ENCODE measurements at regions not wholly inside any gene's neighbourhood (a gene's known extent, or its start where the extent isn't known, plus 50 kb on each side); places are given as distances from the start of the nearest gene placed in this dataset.

DNA sequence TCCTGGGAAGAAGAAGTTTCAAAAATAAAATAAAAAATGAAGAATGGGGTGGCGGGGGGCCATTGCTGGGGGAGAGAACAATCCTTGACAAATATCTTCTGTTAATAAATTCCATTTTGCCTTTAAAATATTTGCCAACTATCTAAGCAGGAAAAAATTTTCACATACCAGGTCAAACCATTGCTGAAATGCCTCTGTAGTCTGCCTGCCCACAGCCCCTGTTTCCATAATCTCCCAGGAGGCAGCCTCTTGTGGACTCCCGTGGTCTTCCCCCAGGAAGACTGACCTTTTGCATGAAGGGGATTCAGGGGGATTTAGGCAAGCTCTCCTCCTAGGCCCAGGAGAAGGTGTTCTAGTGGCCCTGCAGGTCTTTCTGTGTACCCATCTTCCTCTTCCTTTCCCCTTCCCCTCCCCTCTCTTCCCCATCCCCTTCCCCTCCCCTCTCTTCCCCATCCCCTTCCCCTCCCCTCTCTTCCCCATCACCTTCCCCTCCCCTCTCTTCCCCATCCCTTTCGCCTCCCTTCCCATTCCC, 61.0 kb downstream of the RPL37A start:
- no peak overlapping the region for H3K4me3 ChIP-seq
- no peaks in the 10 kb centered on the region for H3K27me3 ChIP-seq
- H3K4me2 ChIP-seq = no peak overlapping the region
- DNase-seq (ENCODE audit: low spot score) = no peak
- no peaks in the 10 kb centered on the region for H3K36me3 ChIP-seq (replicated peaks; ENCODE audit: insufficient read depth, low read depth)
- H3K27ac ChIP-seq = no peak overlapping the region
- no peaks in the 10 kb centered on the region for H3K4me1 ChIP-seq (ENCODE audit: insufficient read depth)
- H2AFZ ChIP-seq = no peak overlapping the region
- H3K9me2 ChIP-seq (replicated peaks; ENCODE audit: insufficient read depth) = no peaks in the 10 kb centered on the region
- WGBS (ENCODE audit: low lambda C conversion rate, missing lambda C conversion rate) = 86% methylated on average over 2 of the region's 3 CpGs
- TF ChIP-seq EZH2 (IDR thresholded peaks at IDR 0.05; ENCODE audit: borderline replicate concordance) (no peak), EZH2phosphoT487 (IDR thresholded peaks at IDR 0.05; ENCODE audit: low read depth, severe bottlenecking, unreplicated experiment) (no peak)
- TF ChIP-seq, protein P1, sequence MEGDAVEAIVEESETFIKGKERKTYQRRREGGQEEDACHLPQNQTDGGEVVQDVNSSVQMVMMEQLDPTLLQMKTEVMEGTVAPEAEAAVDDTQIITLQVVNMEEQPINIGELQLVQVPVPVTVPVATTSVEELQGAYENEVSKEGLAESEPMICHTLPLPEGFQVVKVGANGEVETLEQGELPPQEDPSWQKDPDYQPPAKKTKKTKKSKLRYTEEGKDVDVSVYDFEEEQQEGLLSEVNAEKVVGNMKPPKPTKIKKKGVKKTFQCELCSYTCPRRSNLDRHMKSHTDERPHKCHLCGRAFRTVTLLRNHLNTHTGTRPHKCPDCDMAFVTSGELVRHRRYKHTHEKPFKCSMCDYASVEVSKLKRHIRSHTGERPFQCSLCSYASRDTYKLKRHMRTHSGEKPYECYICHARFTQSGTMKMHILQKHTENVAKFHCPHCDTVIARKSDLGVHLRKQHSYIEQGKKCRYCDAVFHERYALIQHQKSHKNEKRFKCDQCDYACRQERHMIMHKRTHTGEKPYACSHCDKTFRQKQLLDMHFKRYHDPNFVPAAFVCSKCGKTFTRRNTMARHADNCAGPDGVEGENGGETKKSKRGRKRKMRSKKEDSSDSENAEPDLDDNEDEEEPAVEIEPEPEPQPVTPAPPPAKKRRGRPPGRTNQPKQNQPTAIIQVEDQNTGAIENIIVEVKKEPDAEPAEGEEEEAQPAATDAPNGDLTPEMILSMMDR (IDR thresholded peaks at IDR 0.05; ENCODE audit: poor library complexity) = no peak
- H4K20me1 ChIP-seq (ENCODE audit: insufficient read depth, poor library complexity, severe bottlenecking) = no peaks in the 10 kb centered on the region
- no peaks in the 10 kb centered on the region for H3K79me2 ChIP-seq
- H3K9me3 ChIP-seq (ENCODE audit: low read depth) = no peaks in the 10 kb centered on the region

DNA sequence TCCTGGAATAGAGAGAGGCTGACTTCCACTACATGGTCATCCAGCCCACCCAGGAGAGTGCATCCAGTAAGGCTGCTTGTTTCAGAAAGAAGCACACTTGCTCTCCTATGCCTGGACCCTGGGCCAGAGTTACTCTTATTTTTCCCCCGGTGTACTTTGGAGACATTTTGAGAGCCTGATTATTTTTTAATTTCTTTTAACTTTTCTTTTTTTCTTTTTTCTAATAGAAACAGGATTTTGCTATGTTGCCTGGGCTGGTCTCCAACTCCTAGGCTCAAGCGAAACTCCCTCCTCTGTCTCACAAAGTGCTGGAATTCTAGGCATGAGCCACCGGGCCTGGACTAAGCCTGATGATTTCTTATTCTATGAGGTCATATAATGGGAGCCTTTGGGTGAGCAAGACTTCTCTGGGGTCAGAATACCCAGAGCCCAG, 62.2 kb downstream of the RPL37A start:
- no peaks in the 10 kb centered on the region for H4K20me1 ChIP-seq (ENCODE audit: insufficient read depth, poor library complexity, severe bottlenecking)

DNA sequence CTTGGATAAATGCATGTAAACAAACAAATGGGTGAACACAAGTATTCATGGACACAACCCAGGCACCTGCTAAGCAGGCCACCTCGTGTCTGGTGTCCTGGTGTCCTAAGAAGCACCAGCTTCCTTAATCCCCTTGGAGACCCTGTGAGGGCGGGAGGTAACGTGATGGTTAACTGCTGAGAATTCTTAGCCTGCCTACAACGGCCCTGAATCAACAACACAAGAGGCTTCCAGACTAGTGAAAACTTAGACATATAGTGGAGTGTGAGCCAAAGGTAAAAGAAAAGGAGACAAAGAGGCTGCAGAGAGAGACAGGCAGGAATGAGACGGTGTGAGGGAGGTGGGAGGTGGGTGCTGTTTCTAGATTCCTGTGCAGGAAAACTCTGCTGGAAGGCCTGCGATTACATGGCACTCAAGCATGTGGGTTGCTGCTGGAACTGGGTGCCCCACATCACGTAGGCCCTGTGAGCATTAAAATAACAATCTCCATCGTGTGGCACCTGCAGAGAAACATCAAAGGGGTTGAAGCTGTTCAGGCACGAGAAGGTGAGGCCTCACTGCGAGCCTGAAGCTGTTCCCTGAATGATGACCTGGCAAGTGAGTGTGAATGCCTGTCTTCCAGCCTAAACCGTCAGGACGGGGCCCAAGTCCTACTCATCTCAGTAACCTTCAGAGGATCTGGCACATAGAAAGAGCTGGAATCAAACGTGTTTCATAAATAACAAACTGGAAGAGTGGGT, 64.2 kb downstream of the RPL37A start:
- DNase-seq (ENCODE audit: low spot score) = no peak
- Histone ChIP-seq H4K20me1 (ENCODE audit: insufficient read depth, poor library complexity, severe bottlenecking) (no peaks in the 10 kb centered on the region), H3K4me1 (ENCODE audit: insufficient read depth) (no peaks in the 10 kb centered on the region), H3K4me3 (no peak overlapping the region), H3K36me3 (replicated peaks; ENCODE audit: insufficient read depth, low read depth) (no peaks in the 10 kb centered on the region), H3K4me2 (no peak overlapping the region), H3K27me3 (no peaks in the 10 kb centered on the region), H3K9me2 (replicated peaks; ENCODE audit: insufficient read depth) (no peaks in the 10 kb centered on the region), H2AFZ (no peak overlapping the region), H3K9me3 (ENCODE audit: low read depth) (no peaks in the 10 kb centered on the region), H3K27ac (no peak overlapping the region), H3K79me2 (no peaks in the 10 kb centered on the region)
- WGBS (ENCODE audit: low lambda C conversion rate, missing lambda C conversion rate) = 69% methylated on average over 13 of the region's 13 CpGs
- TF ChIP-seq EZH2phosphoT487 (IDR thresholded peaks at IDR 0.05; ENCODE audit: low read depth, severe bottlenecking, unreplicated experiment) (no peak), EZH2 (IDR thresholded peaks at IDR 0.05; ENCODE audit: borderline replicate concordance) (no peak)
- TF ChIP-seq, protein P1 (IDR thresholded peaks at IDR 0.05; ENCODE audit: poor library complexity) = no peak

More for the DNA sequence above, 62.2 kb downstream of the RPL37A start:
- 61% methylated on average over 3 of the region's 3 CpGs for WGBS (ENCODE audit: low lambda C conversion rate, missing lambda C conversion rate)
- Histone ChIP-seq H3K4me2 (no peak overlapping the region), H3K4me3 (no peak overlapping the region), H3K27me3 (no peaks in the 10 kb centered on the region), H3K79me2 (no peaks in the 10 kb centered on the region), H3K9me3 (ENCODE audit: low read depth) (no peaks in the 10 kb centered on the region), H3K9me2 (replicated peaks; ENCODE audit: insufficient read depth) (no peaks in the 10 kb centered on the region), H3K27ac (no peak overlapping the region), H2AFZ (no peak overlapping the region), H3K4me1 (ENCODE audit: insufficient read depth) (no peaks in the 10 kb centered on the region), H3K36me3 (replicated peaks; ENCODE audit: insufficient read depth, low read depth) (no peaks in the 10 kb centered on the region)
- no peak for DNase-seq (ENCODE audit: low spot score)
- TF ChIP-seq, protein P1 (IDR thresholded peaks at IDR 0.05; ENCODE audit: poor library complexity) = no peak
- TF ChIP-seq EZH2 (IDR thresholded peaks at IDR 0.05; ENCODE audit: borderline replicate concordance) (no peak), EZH2phosphoT487 (IDR thresholded peaks at IDR 0.05; ENCODE audit: low read depth, severe bottlenecking, unreplicated experiment) (no peak)

Data from hepatocyte (in vitro differentiated cells).